Kidney (tissue), 13 donors: ENCODE measurements at regions not wholly inside any gene's neighbourhood (a gene's known extent, or its start where the extent isn't known, plus 50 kb on each side); places are given as distances from the start of the nearest gene placed in this dataset.

Experiments
- DNase-seq, 5 donors: peaks; one replicate each; pipeline ENCODE4 v3.0.0-alpha.2; 2013 to 2020
- FAIRE-seq: peaks from 2 replicates; lab custom pipeline; 2012; peaks lifted over from hg19 to GRCh38; lab: Jason Lieb, UNC
- H3K27ac ChIP-seq, 2 donors: one replicate each; pipeline ENCODE4 v1.7.0; 2013; ENCODE audit warnings: low read depth in 2 of 2, low read length in 2 of 2, inconsistent platforms in 1 of 2
- H3K27me3 ChIP-seq: one replicate; pipeline ENCODE4 v1.7.1; 2013; ENCODE audit warnings: low read length, inconsistent platforms; ENCODE audit not compliant: control insufficient read depth, insufficient read depth
- H3K36me3 ChIP-seq, 3 donors: one replicate each; pipeline versions ENCODE4 v1.7.0 to v1.7.1; 2013; ENCODE audit warnings: low read length in 3 of 3, control low read depth in 1 of 3, inconsistent platforms in 1 of 3; ENCODE audit not compliant: insufficient read depth in 3 of 3, control insufficient read depth in 2 of 3
- H3K4me1 ChIP-seq, 3 donors: one replicate each; pipeline versions ENCODE4 v1.7.0 to v1.7.1; 2013; ENCODE audit warnings: low read length in 3 of 3, inconsistent platforms in 1 of 3, low read depth in 1 of 3; ENCODE audit not compliant: control insufficient read depth in 2 of 3, insufficient read depth in 2 of 3
- H3K4me3 ChIP-seq, 3 donors: one replicate each; pipeline versions ENCODE4 v1.7.0 to v1.8.1; 2013; ENCODE audit warnings: low read length in 3 of 3, control low read depth in 1 of 3, inconsistent platforms in 1 of 3
- H3K9ac ChIP-seq, 3 donors: one replicate each; pipeline versions ENCODE4 v1.7.0 to v1.7.1; 2013; ENCODE audit warnings: low read length in 3 of 3, control low read depth in 1 of 3, inconsistent platforms in 1 of 3
- H3K9me3 ChIP-seq, 3 donors: one replicate each; pipeline versions ENCODE4 v1.7.0 to v1.7.1; 2013; ENCODE audit warnings: low read length in 3 of 3, control low read depth in 1 of 3, inconsistent platforms in 1 of 3; ENCODE audit not compliant: control insufficient read depth in 2 of 3, insufficient read depth in 1 of 3
- intact Hi-C: fragments of 100-400 bp; cut with DNase I; formaldehyde crosslinking; loops from one replicate; pipeline ENCODE4 v1.11.1; 2022
- TF ChIP-seq, protein P1 (sequence below): IDR thresholded peaks from 3 replicates; pipeline ENCODE4 v1.5.1; 2012; ENCODE audit warnings: mild to moderate bottlenecking, moderate library complexity, borderline replicate concordance; ENCODE audit not compliant: insufficient read depth; ENCODE audit errors: extremely low read depth
- donor health status: control.
- donor health status: control.
- donor health status: control.
- donor health status: control.
- donor health status: control.
- donor health status: DM: yes; HTN: yes; CAD: no.
- donor health status: Normal renal cell carcinoma (clear cell type).

DNA sequence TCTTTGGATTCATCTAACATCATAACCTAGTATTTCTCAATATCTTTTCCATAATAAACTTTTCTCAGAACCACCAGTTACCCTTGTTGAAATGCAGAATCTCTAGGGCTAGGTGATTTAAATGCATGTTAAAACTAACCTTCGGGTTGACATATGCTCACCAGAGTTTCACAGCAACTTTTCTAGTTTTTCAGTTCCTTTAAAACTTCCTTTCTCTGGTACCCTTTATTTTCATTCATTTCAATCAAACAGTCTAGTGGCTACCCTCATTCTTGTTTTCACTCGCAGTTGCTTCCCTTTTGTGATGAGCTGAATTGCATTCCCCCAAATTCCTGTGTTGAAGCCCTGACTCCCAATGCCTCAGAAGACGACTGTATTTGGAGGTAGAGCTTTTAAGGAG lies 712.8 kb upstream of the CHRM3 start:
- Histone ChIP-seq H3K9ac (no peak overlapping the region), H3K4me1 (no peaks in the 10 kb centered on the region), H3K9me3 (no peaks in the 10 kb centered on the region), H3K36me3 (no peaks in the 10 kb centered on the region), H3K27me3 (no peaks in the 10 kb centered on the region), H3K4me3 (no peak overlapping the region), H3K27ac (no peak overlapping the region)
- intact Hi-C loops, result no loop called here
- FAIRE-seq, result no peak
- TF ChIP-seq, protein P1, sequence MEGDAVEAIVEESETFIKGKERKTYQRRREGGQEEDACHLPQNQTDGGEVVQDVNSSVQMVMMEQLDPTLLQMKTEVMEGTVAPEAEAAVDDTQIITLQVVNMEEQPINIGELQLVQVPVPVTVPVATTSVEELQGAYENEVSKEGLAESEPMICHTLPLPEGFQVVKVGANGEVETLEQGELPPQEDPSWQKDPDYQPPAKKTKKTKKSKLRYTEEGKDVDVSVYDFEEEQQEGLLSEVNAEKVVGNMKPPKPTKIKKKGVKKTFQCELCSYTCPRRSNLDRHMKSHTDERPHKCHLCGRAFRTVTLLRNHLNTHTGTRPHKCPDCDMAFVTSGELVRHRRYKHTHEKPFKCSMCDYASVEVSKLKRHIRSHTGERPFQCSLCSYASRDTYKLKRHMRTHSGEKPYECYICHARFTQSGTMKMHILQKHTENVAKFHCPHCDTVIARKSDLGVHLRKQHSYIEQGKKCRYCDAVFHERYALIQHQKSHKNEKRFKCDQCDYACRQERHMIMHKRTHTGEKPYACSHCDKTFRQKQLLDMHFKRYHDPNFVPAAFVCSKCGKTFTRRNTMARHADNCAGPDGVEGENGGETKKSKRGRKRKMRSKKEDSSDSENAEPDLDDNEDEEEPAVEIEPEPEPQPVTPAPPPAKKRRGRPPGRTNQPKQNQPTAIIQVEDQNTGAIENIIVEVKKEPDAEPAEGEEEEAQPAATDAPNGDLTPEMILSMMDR, result no peak
- DNase-seq, result no peak

DNA sequence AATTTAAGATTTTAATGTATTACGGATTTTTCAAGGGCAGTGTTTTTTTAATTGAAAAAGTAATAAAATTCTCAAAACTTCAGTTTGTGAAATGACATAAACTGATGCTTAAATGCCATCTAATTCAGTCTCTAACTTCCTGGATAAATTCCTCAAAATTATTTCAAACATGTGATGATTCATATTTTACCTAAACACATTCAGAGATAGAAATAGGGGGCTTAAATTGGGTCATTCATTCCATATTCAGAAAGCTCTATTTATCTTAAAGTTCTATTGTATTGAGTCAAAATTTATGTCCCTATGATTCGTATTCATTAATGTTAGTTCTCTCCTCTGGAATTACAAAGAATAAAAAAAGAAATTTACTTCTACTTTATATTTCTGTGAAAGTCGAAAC lies 713.6 kb upstream of the CHRM3 start:
- Histone ChIP-seq H3K27ac (no peak overlapping the region), H3K9ac (no peak overlapping the region), H3K9me3 (no peaks in the 10 kb centered on the region), H3K4me3 (no peak overlapping the region), H3K36me3 (no peaks in the 10 kb centered on the region), H3K4me1 (no peaks in the 10 kb centered on the region), H3K27me3 (no peaks in the 10 kb centered on the region)
- TF ChIP-seq, protein P1, result no peak
- DNase-seq (no peak), FAIRE-seq (no peak)
- intact Hi-C loops, result no loop called here

DNA sequence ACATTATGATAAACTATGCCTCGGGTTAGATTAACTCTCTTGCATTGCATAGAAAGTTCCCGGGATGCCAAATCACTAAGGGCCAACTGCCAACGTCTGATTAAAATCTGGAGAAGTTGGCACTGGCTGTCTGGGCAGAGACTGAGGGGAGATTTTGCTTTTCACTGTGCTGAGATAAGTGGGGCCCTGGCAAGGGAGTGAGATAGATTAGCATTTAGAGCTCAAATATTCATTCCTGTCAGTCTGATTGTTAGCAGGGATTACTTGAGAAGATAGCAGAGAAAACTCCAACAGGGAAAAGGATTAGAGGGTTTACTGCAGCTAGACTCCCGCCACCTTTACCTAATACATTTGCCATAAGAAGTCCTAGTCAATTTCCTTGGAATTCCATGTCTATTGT lies 714.1 kb upstream of the CHRM3 start:
- Histone ChIP-seq H3K9me3 (no peaks in the 10 kb centered on the region), H3K27ac (no peak overlapping the region), H3K9ac (no peak overlapping the region), H3K27me3 (no peaks in the 10 kb centered on the region), H3K36me3 (no peaks in the 10 kb centered on the region), H3K4me3 (no peak overlapping the region), H3K4me1 (no peaks in the 10 kb centered on the region)
- DNase-seq (no peak), FAIRE-seq (no peak)
- TF ChIP-seq, protein P1, result no peak
- intact Hi-C loops, result no loop called here

DNA sequence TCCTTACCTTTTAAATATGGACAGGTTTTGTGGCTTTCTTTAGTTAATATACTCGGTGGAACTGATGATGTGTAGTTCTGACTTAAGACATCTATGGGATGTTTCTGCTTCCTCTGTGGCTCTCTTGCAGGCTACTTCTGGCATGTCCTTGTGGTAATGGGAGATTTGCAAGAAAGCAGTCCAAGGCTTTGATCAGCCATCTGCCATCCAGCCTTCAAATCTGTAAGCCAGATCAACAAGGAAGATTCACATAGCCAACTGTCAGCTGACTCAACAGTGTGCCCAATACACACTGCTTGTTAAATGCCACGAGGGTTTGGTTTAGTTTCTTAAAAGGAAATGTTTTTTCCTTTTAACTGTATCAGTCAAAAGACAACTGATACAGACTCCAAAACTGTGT lies 722.2 kb upstream of the CHRM3 start:
- Histone ChIP-seq H3K9ac (no peak overlapping the region), H3K9me3 (no peaks in the 10 kb centered on the region), H3K4me1 (no peaks in the 10 kb centered on the region), H3K4me3 (no peak overlapping the region), H3K27ac (no peak overlapping the region), H3K27me3 (no peaks in the 10 kb centered on the region), H3K36me3 (no peaks in the 10 kb centered on the region)
- FAIRE-seq (no peak), DNase-seq (no peak)
- intact Hi-C loops, result no loop called here
- TF ChIP-seq, protein P1, result no peak
